Ishikawa (cell line): ENCODE measurements at regions not wholly inside any gene's neighbourhood (a gene's known extent, or its start where the extent isn't known, plus 50 kb on each side); places are given as distances from the start of the nearest gene placed in this dataset.

ENCODE experiments used
- CEBPB ChIP-seq: IDR thresholded peaks from 2 replicates; pipeline ENCODE4 v1.6.1; 2012
- CREB1 ChIP-seq: IDR thresholded peaks from 2 replicates; pipeline ENCODE4 v1.6.1; 2012; ENCODE audit warnings: low read depth
- EGR1 ChIP-seq: IDR thresholded peaks from 2 replicates; pipeline ENCODE4 v1.6.1; 2012
- EP300 ChIP-seq: IDR thresholded peaks from 2 replicates; pipeline ENCODE4 v1.6.1; 2012; ENCODE audit warnings: borderline replicate concordance
- FOXM1 ChIP-seq: IDR thresholded peaks from 2 replicates; pipeline ENCODE4 v1.6.1; 2012; ENCODE audit warnings: low read depth, borderline replicate concordance
- NFIC ChIP-seq: IDR thresholded peaks from 2 replicates; pipeline ENCODE4 v1.6.1; 2012
- RAD21 ChIP-seq: IDR thresholded peaks from 2 replicates; pipeline ENCODE4 v1.6.1; 2012; ENCODE audit warnings: low read depth
- TAF1 ChIP-seq: IDR thresholded peaks from 2 replicates; pipeline ENCODE4 v1.6.1; 2012; ENCODE audit warnings: low read depth, mild to moderate bottlenecking
- TCF12 ChIP-seq: IDR thresholded peaks from 2 replicates; pipeline ENCODE4 v1.6.1; 2012; ENCODE audit warnings: low read depth
- TEAD4 ChIP-seq: IDR thresholded peaks from 2 replicates; pipeline ENCODE4 v1.6.1; 2012
- YY1 ChIP-seq: IDR thresholded peaks from 2 replicates; pipeline ENCODE4 v1.6.1; 2012; ENCODE audit warnings: low read depth
- ZBTB7A ChIP-seq: IDR thresholded peaks from 2 replicates; pipeline ENCODE4 v1.6.1; 2012; ENCODE audit warnings: low read depth
- TF ChIP-seq, protein P1 (sequence below): IDR thresholded peaks from 2 replicates; pipeline ENCODE4 v1.6.1; 2012
- TF ChIP-seq, protein P2 (sequence below): IDR thresholded peaks from 2 replicates; pipeline ENCODE4 v1.6.1; 2012; ENCODE audit warnings: low read depth, mild to moderate bottlenecking
- TF ChIP-seq, protein P3 (sequence below): IDR thresholded peaks from 2 replicates; pipeline ENCODE4 v1.6.1; 2012

DNA sequence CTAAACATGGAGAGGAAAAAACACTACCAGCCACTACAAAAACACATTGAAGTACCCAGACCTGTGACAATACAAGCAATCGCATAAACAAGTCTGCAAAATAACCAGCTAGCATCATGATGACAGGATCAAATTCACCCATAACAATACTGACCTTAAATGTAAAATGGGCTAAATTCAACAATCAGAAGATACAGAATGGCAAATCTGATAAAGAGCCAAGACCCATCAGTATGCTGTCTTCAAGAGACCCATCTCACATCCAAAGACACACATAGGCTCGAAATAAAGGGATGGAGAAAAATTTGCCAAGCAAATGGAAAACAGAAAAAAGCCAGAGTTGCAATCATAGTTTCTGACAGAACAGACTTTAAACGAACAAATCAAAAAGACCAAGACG is 294.4 kb downstream of the MEF2C start:
- no peak for TF ChIP-seq FOXM1
- no peak for TF ChIP-seq CEBPB
- TF ChIP-seq, protein P1, sequence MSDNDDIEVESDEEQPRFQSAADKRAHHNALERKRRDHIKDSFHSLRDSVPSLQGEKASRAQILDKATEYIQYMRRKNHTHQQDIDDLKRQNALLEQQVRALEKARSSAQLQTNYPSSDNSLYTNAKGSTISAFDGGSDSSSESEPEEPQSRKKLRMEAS, result no peak
- TF ChIP-seq, protein P2, sequence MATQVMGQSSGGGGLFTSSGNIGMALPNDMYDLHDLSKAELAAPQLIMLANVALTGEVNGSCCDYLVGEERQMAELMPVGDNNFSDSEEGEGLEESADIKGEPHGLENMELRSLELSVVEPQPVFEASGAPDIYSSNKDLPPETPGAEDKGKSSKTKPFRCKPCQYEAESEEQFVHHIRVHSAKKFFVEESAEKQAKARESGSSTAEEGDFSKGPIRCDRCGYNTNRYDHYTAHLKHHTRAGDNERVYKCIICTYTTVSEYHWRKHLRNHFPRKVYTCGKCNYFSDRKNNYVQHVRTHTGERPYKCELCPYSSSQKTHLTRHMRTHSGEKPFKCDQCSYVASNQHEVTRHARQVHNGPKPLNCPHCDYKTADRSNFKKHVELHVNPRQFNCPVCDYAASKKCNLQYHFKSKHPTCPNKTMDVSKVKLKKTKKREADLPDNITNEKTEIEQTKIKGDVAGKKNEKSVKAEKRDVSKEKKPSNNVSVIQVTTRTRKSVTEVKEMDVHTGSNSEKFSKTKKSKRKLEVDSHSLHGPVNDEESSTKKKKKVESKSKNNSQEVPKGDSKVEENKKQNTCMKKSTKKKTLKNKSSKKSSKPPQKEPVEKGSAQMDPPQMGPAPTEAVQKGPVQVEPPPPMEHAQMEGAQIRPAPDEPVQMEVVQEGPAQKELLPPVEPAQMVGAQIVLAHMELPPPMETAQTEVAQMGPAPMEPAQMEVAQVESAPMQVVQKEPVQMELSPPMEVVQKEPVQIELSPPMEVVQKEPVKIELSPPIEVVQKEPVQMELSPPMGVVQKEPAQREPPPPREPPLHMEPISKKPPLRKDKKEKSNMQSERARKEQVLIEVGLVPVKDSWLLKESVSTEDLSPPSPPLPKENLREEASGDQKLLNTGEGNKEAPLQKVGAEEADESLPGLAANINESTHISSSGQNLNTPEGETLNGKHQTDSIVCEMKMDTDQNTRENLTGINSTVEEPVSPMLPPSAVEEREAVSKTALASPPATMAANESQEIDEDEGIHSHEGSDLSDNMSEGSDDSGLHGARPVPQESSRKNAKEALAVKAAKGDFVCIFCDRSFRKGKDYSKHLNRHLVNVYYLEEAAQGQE, result no peak
- TF ChIP-seq, protein P3, sequence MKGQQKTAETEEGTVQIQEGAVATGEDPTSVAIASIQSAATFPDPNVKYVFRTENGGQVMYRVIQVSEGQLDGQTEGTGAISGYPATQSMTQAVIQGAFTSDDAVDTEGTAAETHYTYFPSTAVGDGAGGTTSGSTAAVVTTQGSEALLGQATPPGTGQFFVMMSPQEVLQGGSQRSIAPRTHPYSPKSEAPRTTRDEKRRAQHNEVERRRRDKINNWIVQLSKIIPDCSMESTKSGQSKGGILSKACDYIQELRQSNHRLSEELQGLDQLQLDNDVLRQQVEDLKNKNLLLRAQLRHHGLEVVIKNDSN, result no peak
- no peak for TF ChIP-seq TAF1
- TF ChIP-seq ZBTB7A, result no peak
- no peak for TF ChIP-seq NFIC
- no peak for TF ChIP-seq YY1
- no peak for TF ChIP-seq TCF12

DNA sequence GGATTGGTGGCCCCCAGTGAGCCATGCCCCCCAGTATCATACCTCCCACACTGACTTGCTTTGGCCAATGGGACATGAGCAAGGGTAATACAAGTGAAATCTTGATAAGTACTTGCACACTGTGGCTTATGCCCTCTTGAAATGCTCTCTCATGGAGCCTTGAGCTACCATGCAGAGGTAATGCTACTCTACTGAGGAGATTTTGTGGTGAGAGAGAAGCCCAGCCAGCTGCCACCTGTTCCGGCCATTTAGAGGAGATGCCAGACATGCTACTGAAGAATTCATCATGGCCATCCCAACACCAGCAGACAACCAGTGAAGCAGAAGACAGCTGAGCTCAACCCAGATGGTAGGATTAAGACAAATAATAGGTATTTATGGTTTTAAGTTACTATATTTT is 299.5 kb downstream of the MEF2C start:
- no peak for TF ChIP-seq TCF12
- no peak for TF ChIP-seq EP300
- TF ChIP-seq EGR1, result no peak
- TF ChIP-seq, protein P3, result no peak
- TF ChIP-seq CREB1, result no peak
- TF ChIP-seq YY1, result no peak
- TF ChIP-seq FOXM1, result no peak
- TF ChIP-seq, protein P2, result no peak
- TF ChIP-seq ZBTB7A, result no peak
- no peak for TF ChIP-seq TEAD4
- no peak for TF ChIP-seq CEBPB
- no peak for TF ChIP-seq NFIC
- TF ChIP-seq TAF1, result no peak
- no peak for TF ChIP-seq RAD21
- TF ChIP-seq, protein P1, result no peak

DNA sequence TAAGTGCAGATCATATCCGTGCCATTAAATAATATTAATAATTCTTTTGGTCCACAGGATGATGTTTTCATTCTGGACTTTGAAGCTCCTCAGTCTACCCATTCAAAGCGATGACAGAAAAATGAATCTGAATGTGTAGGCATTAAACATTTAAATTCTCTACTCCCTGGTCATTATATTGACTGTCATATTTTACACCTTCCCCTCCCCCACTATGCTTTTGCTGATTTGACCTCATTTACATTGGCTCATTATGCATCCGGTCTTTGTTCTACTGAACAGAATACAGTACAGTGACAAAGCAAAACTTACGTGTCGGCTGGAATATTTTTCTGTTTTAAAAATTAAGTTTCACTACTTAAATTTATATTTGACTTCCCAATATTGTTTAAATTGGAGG is 289.7 kb upstream of the TMEM161B start:
- TF ChIP-seq EP300 (no peak), EGR1 (no peak)

DNA sequence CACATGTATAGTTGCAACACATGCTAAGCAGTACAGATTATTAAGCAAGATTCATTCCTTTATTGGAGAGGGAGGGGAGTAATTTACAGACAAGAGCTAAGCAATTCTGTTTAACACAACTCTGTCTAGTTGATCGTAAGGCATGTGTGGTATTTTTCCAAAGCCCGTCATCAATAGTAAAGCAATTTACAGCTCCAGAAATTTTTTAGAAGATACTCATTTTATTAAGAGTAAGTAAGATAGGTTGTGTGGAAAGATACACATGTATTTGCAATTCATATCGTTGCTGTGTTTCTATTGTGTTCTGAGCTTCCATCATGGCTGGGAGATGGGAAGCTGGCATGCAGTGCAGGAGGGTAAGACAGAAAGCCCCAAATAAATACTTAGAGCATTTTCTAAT is 289.2 kb upstream of the TMEM161B start:
- TF ChIP-seq EP300, result no peak
- no peak for TF ChIP-seq NFIC
- TF ChIP-seq, protein P1, result no peak
- TF ChIP-seq TEAD4, result no peak
- TF ChIP-seq, protein P2, result no peak
- TF ChIP-seq CREB1, result no peak
- TF ChIP-seq YY1, result no peak
- no peak for TF ChIP-seq RAD21
- TF ChIP-seq TAF1, result no peak
- no peak for TF ChIP-seq EGR1

DNA sequence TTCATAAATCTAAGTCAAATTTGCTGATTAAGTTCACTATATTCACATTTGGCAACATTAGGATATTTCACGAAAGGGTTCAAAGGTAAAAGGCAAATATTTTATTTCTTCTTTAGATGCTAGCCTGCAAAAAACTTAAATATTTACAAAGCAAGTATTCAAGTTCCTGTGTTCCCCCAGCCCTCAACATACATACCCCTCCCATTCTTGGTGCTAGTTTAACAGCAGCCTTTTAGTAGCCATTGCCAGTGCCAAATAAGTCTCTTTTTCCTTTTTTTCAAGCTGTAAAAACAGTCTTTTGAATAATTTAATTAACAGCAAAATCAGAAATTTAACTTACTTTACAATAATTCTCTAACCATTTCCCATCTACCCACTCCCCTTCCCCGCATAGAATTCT is 288.5 kb upstream of the TMEM161B start:
- TF ChIP-seq RAD21 (no peak), CREB1 (no peak), ZBTB7A (no peak), FOXM1 (no peak), EGR1 (no peak), TAF1 (no peak), CEBPB (no peak), EP300 (no peak), TEAD4 (no peak), YY1 (no peak)
- TF ChIP-seq, protein P3, result no peak
- TF ChIP-seq, protein P2, result no peak
